Activated naive CD8-positive, alpha-beta T cell treated with anti-CD3 and anti-CD28 coated beads, Interleukin-2, amount 10 ng/mL, durations not matched to agents 7 days and 5 days (primary cell): ENCODE measurements at regions not wholly inside any gene's neighbourhood (a gene's known extent, or its start where the extent isn't known, plus 50 kb on each side); places are given as distances from the start of the nearest gene placed in this dataset.

Experiments used
- ATAC-seq: fragments of 150-1000 bp; cut with Tn5 transposase; one replicate; pipeline ENCODE4 v1.10.0; 2021; ENCODE audit warnings: low read depth, moderate library complexity
- POLR2A ChIA-PET: fragments of 350-600 bp; sonication (Branson Sonifier 250); formaldehyde crosslinking; loops from one replicate; lab custom pipeline; 2021; ENCODE audit warnings: antibody characterized with exemption; lab: Charles Lee
- DNase-seq: peaks from one replicate; pipeline ENCODE4 v3.0.0; 2021
- H3K27ac Mint-ChIP-seq: one replicate; pipeline ENCODE4 v1.8.0; 2022; ENCODE audit warnings: mild to moderate bottlenecking, mixed read lengths
- H3K27me3 Mint-ChIP-seq: one replicate; pipeline ENCODE4 v1.8.0; 2022; ENCODE audit warnings: mild to moderate bottlenecking, moderate library complexity, mixed read lengths
- H3K36me3 Mint-ChIP-seq: one replicate; pipeline ENCODE4 v1.8.0; 2021; ENCODE audit warnings: mild to moderate bottlenecking, mixed read lengths
- H3K4me1 Mint-ChIP-seq: one replicate; pipeline ENCODE4 v1.8.0; 2021; ENCODE audit warnings: mixed read lengths
- H3K4me3 Mint-ChIP-seq: one replicate; pipeline ENCODE4 v1.8.0; 2022; ENCODE audit warnings: mild to moderate bottlenecking, moderate library complexity, mixed read lengths
- H3K9me3 Mint-ChIP-seq: one replicate; pipeline ENCODE4 v1.8.0; 2021; ENCODE audit warnings: mixed read lengths

DNA sequence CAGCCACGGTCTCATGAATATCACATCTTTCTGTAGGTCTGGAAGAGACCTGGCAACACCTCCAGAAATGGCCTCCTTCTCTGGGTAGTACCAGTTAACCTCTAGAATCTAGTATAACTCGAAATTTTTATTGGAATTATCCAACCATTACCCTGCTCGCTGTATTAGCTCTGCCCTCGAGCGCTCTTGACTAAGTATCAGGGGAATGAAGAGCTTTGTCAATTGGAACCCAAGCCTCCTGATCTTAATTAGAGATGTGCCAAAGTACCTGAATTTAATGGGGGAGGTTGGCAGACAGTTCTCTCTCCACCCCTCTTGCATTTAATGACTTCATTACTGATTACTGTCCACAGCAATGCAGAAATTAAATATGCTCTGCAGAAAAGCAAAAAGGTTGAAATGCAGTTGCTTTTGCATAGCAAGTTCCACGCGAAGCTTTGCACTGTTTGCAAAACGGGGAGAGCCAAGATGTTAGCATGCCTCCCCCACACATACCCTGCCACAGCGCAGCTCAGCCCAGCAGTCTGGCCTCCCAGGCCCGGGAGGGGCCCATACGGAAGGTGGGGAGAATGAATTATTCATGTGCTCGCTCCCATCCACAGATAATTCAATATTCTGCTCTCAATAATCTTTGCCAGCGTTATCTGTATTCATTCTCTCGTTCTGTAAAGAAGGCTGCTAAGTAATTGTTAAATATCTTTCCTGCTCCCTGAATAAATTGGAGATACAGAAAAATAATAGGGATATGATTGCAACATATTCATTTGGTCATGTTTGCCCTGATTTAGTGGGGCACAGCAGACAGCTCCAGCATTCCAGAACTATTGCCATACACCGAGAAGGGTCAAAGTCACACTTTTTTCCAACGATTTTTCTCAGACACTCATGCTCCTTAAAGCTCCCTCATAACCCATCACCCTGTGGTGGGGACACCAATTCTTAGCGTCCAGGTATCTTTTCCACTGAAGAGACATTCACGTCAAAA, 305.8 kb downstream of the CDH26 start:
- Mint-ChIP-seq H3K4me1 (peaks cover 10% of the 10 kb centered on the region), H3K9me3 (no peaks in the 10 kb centered on the region), H3K27ac (no peak overlapping the region), H3K36me3 (no peaks in the 10 kb centered on the region), H3K27me3 (no peaks in the 10 kb centered on the region), H3K4me3 (no peak overlapping the region)
- POLR2A ChIA-PET, result no interaction called here
- no peak for ATAC-seq
- DNase-seq, result no peak

DNA sequence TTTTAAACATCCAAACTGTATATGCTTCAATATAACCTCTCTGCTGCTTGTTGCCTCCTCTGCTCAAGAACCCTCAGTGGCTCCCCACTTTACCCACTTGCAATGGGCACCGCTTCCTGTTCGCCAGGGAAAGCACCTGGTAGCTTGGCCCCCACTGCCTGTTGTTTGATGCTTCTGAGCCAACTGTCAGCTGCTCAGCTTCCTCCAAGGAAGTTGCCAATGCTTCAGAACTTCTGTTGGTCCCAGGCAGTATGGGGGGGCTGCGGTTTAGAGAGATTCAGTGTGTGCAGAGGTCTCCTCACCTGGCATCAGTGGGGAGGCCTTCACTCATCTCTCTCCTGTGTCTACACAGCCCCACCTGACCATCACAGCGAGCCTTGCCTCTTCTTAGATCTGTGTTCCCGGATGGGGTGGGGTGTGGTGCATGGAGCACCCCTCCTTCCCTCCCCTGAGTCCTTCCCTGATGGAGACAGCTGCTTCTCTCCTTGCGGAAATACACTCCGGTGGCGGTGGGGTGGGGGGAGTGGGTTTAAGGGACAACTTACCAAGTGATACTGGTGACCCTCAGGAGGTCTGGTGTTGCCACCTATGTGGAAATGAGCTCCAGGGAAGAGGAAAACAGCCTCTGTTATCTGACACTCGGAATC, 308.1 kb downstream of the CDH26 start:
- Mint-ChIP-seq H3K4me3 (no peak overlapping the region), H3K36me3 (no peaks in the 10 kb centered on the region), H3K9me3 (no peaks in the 10 kb centered on the region), H3K27me3 (peaks cover 2% of the 10 kb centered on the region), H3K27ac (no peak overlapping the region), H3K4me1 (peaks cover 10% of the 10 kb centered on the region)
- ATAC-seq (peak; percentile 33), DNase-seq (no peak)
- POLR2A ChIA-PET, result no interaction called here

DNA sequence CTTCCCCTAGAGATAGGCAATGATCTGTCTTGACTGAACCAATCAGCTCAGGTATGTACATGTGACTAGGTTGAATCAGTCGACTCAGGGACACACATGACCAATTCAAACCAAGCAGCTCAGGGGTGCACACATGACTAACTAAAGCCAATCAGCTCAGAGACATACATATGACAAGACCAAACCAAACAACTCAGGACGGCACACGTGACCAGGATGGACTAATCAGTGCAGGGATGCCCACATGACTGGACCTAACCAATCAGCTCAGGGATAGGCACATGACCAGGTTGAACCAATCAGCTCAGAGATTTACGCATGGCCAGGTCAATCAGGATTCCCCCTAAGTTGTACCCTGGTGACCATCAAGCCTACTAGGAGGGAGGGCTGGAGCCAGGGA, 310.3 kb downstream of the CDH26 start:
- H3K4me1 Mint-ChIP-seq, result peaks cover 10% of the 10 kb centered on the region
- DNase-seq, result no peak
- ATAC-seq, result no peak
- POLR2A ChIA-PET, result no interaction called here
- no peak overlapping the region for H3K4me3 Mint-ChIP-seq
- H3K27me3 Mint-ChIP-seq, result peaks cover 6% of the 10 kb centered on the region
- no peaks in the 10 kb centered on the region for H3K36me3 Mint-ChIP-seq
- no peak overlapping the region for H3K27ac Mint-ChIP-seq
- no peaks in the 10 kb centered on the region for H3K9me3 Mint-ChIP-seq

DNA sequence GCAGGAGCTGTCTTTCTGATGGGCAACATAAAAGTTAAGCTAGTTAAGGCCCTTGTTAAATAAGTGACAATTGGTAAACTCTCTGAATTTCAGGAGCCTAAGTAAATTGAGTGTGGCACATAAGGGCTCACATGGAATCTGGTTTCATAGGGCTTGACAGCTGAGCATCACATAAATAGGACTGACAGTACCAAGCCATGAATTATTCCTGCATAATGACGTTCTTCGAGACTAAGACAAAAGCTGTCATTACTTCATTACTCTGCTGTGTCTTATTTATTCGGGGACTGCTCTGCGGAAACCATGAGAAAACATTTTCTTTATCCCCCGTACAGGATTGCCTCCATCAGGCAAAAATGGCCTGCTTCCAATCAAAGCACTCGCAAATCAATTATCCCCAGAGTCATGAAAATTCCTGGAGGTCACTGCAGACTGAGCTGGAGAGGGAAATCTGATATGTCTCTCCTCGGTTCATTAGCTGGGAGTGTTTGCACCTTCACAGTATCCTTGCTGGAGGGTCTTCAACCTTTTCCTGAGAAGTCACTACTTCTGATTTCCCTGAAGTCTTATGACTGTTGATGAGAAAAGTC, 311.4 kb downstream of the CDH26 start:
- no peak for ATAC-seq
- DNase-seq, result no peak
- POLR2A ChIA-PET, result no interaction called here
- H3K27ac Mint-ChIP-seq, result no peak overlapping the region
- H3K4me3 Mint-ChIP-seq, result no peak overlapping the region
- no peaks in the 10 kb centered on the region for H3K9me3 Mint-ChIP-seq
- H3K36me3 Mint-ChIP-seq, result no peaks in the 10 kb centered on the region
- H3K27me3 Mint-ChIP-seq, result peaks cover 6% of the 10 kb centered on the region
- H3K4me1 Mint-ChIP-seq, result peaks cover 10% of the 10 kb centered on the region

DNA sequence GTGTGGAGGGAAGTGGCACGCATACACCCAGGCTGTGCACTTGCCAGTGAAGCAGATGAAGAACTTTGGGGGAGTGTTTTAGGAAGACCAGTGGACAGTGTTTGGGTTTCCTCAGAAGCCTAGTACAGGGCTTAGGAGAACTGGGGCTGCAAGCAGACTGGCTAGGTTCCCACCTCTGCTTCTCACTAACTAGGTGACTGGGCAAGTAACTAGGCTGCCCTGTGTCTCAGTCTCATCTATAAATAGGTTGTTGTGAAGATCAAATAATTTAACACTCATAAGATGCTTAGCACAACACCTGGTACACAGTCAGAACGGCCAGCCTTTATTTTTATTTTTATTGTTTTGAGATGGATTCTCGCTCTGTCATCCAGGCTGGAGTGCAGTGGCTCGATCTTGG, 312.1 kb downstream of the CDH26 start:
- peaks cover 9% of the 10 kb centered on the region for H3K4me1 Mint-ChIP-seq
- peaks cover 6% of the 10 kb centered on the region for H3K27me3 Mint-ChIP-seq
- no peak for DNase-seq
- H3K4me3 Mint-ChIP-seq, result no peak overlapping the region
- POLR2A ChIA-PET, result no interaction called here
- H3K36me3 Mint-ChIP-seq, result no peaks in the 10 kb centered on the region
- no peak overlapping the region for H3K27ac Mint-ChIP-seq
- no peaks in the 10 kb centered on the region for H3K9me3 Mint-ChIP-seq
- ATAC-seq, result no peak

DNA sequence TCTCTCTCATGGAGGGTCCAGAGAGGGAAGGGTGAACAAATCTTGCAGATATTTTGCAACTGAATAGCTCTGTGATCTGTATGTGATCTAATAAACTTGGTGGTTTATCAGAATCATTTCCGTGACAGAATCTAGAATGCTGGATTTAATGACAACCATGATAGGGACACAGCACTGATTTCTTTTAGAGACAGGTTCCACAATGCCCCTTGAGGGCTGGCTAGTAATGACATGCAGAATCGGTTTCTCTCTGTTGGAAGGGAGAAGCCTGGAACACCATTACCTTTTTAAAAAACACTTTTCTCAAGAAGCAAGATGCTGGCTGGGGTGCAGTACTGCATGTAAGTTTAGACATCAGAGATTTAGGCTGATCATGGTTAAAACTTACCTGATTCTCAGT, 313.4 kb downstream of the CDH26 start:
- Mint-ChIP-seq H3K27ac (no peak overlapping the region), H3K36me3 (no peaks in the 10 kb centered on the region), H3K4me1 (no peaks in the 10 kb centered on the region), H3K9me3 (no peaks in the 10 kb centered on the region), H3K27me3 (peaks cover 6% of the 10 kb centered on the region), H3K4me3 (no peak overlapping the region)
- no peak for ATAC-seq
- no peak for DNase-seq
- POLR2A ChIA-PET, result no interaction called here

DNA sequence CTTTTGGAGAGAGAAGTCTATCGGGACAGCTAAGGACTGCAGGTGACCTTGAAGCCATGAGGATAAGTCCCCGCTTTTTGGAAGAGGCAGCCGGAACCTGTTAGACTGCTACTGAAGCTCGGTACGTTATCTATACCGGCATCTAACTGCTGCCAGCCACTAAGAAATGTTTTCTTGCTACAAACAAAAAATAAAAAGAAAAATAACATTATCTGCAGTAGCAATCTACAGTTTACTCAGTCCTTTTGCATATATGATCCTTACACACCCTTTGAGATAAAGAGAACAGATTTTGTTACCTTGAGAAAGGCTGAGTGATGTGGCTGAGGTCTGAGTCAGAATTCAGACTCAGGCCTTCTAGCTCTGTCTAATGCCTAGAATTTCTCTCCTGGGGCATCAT, 314.6 kb downstream of the CDH26 start:
- Mint-ChIP-seq H3K9me3 (no peaks in the 10 kb centered on the region), H3K27me3 (peaks cover 7% of the 10 kb centered on the region), H3K4me1 (no peaks in the 10 kb centered on the region), H3K36me3 (no peaks in the 10 kb centered on the region), H3K27ac (no peak overlapping the region), H3K4me3 (no peak overlapping the region)
- POLR2A ChIA-PET, result no interaction called here
- DNase-seq (no peak), ATAC-seq (no peak)

DNA sequence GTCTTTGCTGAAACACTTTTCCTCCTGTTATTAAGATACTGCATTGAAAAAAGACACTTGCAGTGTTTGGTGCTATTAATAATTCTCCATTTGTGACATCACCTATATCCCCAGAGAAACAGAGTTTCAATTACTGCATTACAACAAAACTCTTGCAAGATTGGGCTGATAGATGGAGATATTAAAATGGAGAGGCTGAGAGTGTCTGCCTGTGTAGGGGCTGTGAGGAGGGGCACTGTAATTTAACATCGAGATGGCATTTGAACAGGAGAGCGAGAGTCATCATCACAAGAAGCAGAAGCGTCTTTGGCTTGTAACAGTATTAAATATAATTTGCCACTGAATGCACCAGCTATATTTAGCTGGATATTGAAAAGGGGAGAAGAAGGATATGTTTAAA, 316.5 kb downstream of the CDH26 start:
- no peak for ATAC-seq
- DNase-seq, result no peak
- Mint-ChIP-seq H3K27ac (no peak overlapping the region), H3K4me1 (no peaks in the 10 kb centered on the region), H3K9me3 (no peaks in the 10 kb centered on the region), H3K27me3 (peaks cover 5% of the 10 kb centered on the region), H3K36me3 (no peaks in the 10 kb centered on the region), H3K4me3 (no peak overlapping the region)
- POLR2A ChIA-PET, result no interaction called here

DNA sequence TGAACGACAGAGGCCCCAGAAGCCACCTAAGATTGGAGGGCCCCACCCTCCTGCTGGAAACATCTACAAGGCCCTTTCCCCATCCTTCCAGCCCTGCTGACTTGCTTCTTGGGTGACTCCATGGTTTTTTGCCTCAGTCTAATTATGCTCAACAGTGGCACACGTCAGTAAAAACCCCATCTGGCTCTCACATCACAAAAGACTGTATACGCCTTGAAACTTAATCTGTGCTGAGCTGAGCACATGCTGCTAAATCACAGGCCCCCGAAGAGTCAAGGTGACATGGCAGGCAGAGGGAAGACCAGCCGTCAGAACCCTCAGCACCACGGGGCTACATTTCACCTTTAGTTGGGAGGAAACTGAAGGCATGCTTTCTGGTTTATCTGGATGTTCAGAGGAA, 323.1 kb downstream of the CDH26 start:
- no peaks in the 10 kb centered on the region for H3K4me1 Mint-ChIP-seq
- peaks cover 1% of the 10 kb centered on the region for H3K36me3 Mint-ChIP-seq
- H3K9me3 Mint-ChIP-seq, result peaks cover 11% of the 10 kb centered on the region
- H3K4me3 Mint-ChIP-seq, result no peak overlapping the region
- DNase-seq, result no peak
- POLR2A ChIA-PET, result no interaction called here
- H3K27me3 Mint-ChIP-seq, result peaks cover 1% of the 10 kb centered on the region
- no peak for ATAC-seq
- H3K27ac Mint-ChIP-seq, result no peak overlapping the region

DNA sequence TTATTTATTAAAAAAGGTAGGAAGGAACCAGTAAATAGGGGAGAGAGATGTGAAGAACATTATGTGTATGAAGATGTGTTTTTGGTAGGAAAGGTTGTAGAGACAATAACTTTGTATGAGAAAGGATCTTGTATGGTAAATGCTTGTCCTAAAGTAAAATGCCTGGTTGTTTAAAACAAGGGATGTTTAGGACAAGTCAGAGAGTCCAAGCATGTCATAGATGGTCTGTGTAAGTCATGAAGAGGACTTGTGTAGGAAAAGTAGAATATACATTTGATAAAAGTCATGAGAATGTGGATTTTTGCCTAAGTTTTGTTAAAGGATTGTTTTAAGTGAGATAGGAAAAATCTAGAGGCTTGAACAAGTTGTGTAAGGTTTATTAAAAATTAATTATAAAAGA, 325.1 kb downstream of the CDH26 start:
- no peak for ATAC-seq
- no peaks in the 10 kb centered on the region for H3K4me1 Mint-ChIP-seq
- DNase-seq, result no peak
- H3K4me3 Mint-ChIP-seq, result no peak overlapping the region
- H3K9me3 Mint-ChIP-seq, result peaks cover 14% of the 10 kb centered on the region
- H3K36me3 Mint-ChIP-seq, result peaks cover 1% of the 10 kb centered on the region
- no peaks in the 10 kb centered on the region for H3K27me3 Mint-ChIP-seq
- POLR2A ChIA-PET, result no interaction called here
- H3K27ac Mint-ChIP-seq, result no peak overlapping the region

DNA sequence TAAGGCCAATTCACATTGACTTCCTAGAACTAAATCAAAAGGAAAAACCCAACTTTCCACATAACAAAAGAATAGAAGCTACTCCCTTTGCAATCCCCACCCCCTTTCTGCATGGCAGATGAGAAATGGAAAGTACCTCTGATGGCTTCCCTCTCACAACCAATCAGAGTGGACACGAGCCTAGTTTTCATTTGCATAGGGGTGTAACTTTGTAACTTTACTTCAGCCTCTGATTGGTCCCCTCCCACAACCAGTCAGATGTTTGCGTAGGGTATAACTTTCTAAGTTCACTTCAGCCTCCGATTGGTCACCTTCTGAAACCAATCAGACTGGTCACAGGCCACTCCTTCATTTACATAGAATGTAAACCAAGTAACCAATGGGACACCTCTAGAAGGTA, 328.5 kb downstream of the CDH26 start:
- peaks cover 19% of the 10 kb centered on the region for H3K9me3 Mint-ChIP-seq
- no peaks in the 10 kb centered on the region for H3K4me1 Mint-ChIP-seq
- no peaks in the 10 kb centered on the region for H3K27me3 Mint-ChIP-seq
- H3K36me3 Mint-ChIP-seq, result peaks cover 5% of the 10 kb centered on the region
- H3K4me3 Mint-ChIP-seq, result no peak overlapping the region
- H3K27ac Mint-ChIP-seq, result no peak overlapping the region
- POLR2A ChIA-PET, result no interaction called here
- no peak for ATAC-seq
- DNase-seq, result no peak

DNA sequence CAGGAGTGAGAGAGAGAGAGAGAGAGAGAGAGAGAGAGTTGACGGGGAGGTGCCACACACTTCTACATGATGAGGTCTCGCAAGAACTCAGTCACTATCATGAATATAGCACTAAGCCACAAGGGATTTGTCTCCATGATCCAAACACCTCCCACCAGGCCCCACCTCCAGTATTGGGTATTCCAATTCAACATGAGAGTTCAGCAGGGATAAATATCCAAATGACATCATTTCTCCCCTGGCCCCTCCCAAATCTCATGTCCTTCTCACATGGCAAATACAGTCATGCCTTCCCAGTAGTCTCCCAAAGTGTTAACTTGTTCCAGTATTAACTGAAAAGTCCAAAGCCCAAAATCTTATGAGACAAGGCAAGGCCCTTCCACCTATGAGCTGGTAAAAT, 330.7 kb downstream of the CDH26 start:
- Mint-ChIP-seq H3K4me3 (no peak overlapping the region), H3K27ac (no peak overlapping the region), H3K4me1 (no peaks in the 10 kb centered on the region), H3K9me3 (peaks cover 19% of the 10 kb centered on the region), H3K27me3 (no peaks in the 10 kb centered on the region), H3K36me3 (peaks cover 5% of the 10 kb centered on the region)
- DNase-seq (no peak), ATAC-seq (no peak)
- POLR2A ChIA-PET, result no interaction called here

DNA sequence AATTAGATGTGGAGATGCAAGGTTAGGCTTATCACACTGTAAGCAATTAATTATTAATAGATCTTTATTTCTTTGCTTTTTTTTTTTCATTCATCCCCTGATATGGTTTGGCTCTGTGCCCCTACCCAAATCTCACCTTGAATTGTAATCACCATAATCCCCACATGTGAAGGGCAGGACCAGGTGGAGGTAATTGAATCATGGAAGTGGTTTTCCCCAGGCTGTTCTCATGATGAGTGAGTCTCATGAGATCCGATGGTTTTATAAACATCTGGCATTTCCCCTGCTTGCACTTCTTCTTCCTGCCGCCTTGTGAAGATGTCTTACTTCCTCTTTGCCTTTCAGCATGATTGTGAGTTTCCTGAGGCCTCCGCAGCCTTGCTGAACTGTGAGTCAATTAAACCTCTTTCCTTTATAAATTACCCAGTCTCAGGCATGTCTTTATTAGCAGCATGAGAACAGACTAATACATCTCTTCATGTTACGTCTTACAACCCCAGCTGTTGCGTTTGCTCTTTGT, 333.8 kb downstream of the CDH26 start:
- Mint-ChIP-seq H3K9me3 (peaks cover 11% of the 10 kb centered on the region), H3K4me1 (peaks cover 1% of the 10 kb centered on the region), H3K27me3 (no peaks in the 10 kb centered on the region), H3K4me3 (no peak overlapping the region), H3K27ac (no peak overlapping the region), H3K36me3 (peaks cover 3% of the 10 kb centered on the region)
- POLR2A ChIA-PET, result no interaction called here
- no peak for ATAC-seq
- no peak for DNase-seq
